Gastroesophageal sphincter (tissue), 3 donors: ENCODE measurements at regions not wholly inside any gene's neighbourhood (a gene's known extent, or its start where the extent isn't known, plus 50 kb on each side); places are given as distances from the start of the nearest gene placed in this dataset.

Source experiments
- POLR2A ChIP-seq, 2 donors: fragments of 450-650 bp; IDR thresholded peaks; one replicate each; pipeline ENCODE4 v1.6.1; 2017; ENCODE audit warnings: antibody characterized with exemption in 2 of 2, mild to moderate bottlenecking in 2 of 2, moderate library complexity in 1 of 2
- POLR2AphosphoS5 ChIP-seq: sonication (generic); formaldehyde crosslinking; IDR thresholded peaks from one replicate; pipeline ENCODE4 v1.6.1; 2017; ENCODE audit warnings: antibody characterized with exemption
- TF ChIP-seq, protein P1 (sequence below), 4 experiments: fragments of 200-600 bp in 2 of 4; fragments of 450-650 bp in 2 of 4; sonication (generic) in 1 of 4; IDR thresholded peaks; one replicate each; pipeline ENCODE4 v1.5.1; 2017 to 2019; ENCODE audit warnings: antibody characterized with exemption in 4 of 4, mild to moderate bottlenecking in 2 of 4, moderate library complexity in 2 of 4

DNA sequence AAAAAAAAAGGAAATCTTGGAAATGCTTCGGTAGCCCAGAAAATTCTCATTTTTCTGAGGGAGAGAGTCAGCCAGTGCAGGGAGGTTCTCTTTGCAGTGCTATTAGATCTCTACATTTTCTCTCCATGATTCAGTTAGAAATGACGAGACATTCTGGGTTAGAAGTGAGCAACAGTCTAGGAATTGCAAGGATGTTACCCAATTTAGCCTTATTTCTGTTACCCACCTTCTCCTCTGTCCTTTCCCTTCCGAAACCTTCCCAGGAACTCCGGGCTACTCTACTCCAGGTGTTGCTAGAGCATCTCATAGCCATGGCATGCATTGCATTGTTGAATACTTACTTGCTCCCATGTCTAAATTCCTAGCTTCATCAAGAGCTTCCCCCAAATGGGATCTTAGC, 106.8 kb downstream of the EDEM1 start:
- TF ChIP-seq, protein P1, sequence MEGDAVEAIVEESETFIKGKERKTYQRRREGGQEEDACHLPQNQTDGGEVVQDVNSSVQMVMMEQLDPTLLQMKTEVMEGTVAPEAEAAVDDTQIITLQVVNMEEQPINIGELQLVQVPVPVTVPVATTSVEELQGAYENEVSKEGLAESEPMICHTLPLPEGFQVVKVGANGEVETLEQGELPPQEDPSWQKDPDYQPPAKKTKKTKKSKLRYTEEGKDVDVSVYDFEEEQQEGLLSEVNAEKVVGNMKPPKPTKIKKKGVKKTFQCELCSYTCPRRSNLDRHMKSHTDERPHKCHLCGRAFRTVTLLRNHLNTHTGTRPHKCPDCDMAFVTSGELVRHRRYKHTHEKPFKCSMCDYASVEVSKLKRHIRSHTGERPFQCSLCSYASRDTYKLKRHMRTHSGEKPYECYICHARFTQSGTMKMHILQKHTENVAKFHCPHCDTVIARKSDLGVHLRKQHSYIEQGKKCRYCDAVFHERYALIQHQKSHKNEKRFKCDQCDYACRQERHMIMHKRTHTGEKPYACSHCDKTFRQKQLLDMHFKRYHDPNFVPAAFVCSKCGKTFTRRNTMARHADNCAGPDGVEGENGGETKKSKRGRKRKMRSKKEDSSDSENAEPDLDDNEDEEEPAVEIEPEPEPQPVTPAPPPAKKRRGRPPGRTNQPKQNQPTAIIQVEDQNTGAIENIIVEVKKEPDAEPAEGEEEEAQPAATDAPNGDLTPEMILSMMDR (IDR thresholded peaks at IDR 0.05) = no peak
- TF ChIP-seq POLR2A (IDR thresholded peaks at IDR 0.05) (no peak), POLR2AphosphoS5 (no peak)
